Middle frontal gyrus (tissue), 1 donor: ENCODE measurements at regions not wholly inside any gene's neighbourhood (a gene's known extent, or its start where the extent isn't known, plus 50 kb on each side); places are given as distances from the start of the nearest gene placed in this dataset.
"Not testable (repeated sequence)": the region's sequence is repeated elsewhere in the genome, so short reads cannot be mapped to it uniquely, and the experiment has no call there.

Experiments
- DNase-seq: peaks from one replicate; pipeline ENCODE4 v3.0.0-alpha.2; 2015; ENCODE audit warnings: low spot score; ENCODE audit errors: extremely low spot score

DNA sequence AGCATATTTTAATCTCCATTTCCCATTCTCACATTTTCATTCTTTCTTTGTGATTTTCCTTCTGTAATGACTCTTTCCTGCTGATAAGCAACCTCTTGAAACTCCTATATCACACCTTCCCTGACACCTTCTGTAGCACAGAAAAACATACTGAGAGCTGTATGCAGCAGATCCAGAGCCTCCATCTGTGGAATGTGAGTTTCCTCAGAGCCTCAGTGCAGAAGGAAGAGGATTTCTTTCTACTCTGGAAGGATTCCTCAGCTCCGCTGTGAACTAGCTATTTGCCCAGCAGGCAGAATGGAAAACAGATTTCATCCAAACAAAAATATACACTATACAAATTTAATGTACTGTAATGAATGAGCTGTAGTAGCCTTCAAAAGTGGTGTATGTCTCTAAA lies 841.3 kb upstream of the ZWINT start:
- no peak for DNase-seq

DNA sequence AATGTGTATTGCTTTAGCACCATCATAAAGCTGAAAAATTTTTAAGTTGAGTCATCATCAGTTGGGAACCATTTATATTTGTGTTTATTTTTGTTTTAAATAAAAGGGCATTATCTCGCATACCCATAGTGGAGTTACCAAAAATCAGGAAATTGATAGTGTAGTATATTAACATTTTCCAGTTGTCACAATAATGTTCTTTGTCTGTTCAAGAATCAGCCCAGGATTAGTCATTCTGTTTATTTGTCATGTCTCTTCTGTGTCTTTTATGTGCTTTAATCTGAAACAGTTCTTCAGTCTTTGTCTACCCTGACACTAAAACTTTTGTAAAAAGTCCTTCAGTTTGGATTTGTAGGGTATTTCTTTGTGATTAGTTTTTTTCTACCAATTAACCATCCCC lies 827.8 kb upstream of the ZWINT start:
- no peak for DNase-seq

DNA sequence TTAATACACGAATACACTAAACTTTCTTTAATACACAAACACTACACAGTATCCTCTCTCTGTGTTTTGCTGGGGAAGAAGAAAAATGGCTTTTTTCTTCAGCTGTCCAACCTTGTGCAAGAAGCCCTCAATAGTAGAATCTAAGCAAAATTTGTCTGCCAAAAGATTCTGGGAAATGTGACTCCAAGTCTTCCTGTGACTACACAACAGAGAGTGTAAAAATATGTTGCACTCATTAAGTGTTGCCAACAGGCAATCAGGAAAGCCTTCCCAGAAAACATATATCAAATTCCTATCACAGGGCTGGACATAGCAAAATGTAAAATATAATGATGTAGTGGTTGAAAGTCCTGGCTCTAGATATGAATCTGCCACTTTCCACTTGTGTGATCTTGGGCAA lies 825.1 kb upstream of the ZWINT start:
- no peak for DNase-seq

DNA sequence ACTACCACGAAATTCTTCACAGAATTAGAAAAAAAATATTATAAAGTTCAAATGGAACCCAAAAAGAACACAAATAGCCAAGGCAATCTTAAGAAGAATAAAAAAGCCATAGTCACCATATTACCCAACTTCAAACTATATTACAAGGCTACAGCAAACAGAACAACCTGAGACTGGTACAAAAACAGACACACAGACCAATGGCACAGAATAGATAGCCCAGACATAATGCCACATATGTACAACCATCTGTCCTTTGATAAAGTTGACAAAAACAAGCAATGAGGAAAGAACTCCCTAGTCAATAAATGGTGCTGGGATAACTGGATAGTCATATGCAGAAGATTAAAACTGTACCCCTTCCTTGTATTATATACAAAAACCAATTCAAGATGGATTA lies 808.5 kb upstream of the ZWINT start:
- no peak for DNase-seq

DNA sequence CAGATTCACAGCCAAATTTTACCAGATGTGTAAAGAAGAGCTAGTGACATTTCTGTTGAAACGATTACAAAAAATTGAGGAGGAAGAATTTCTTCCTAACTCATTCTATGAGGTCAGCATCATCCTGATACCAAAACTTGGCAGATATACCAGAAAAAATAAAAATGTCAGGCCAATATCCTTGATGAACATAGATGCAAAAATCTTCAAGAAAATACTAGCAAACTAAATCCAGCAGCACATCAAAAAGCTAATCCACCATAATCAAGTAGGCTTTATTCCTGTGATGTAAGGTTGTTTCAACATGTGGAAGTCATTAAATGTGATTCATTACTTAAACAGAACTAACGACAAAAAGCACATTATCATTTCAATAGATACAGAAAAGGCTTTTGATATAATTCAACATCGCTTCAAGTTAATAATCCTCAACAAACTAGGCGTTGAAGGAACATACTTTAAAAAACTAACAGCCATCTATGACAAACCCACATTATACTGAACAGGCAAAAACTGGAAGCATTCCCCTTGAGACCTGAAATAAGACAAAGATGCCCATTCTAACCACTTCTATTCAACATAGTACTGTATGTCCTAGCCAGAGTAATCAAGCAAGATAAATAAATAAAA lies 807.7 kb upstream of the ZWINT start:
- DNase-seq = no peak

DNA sequence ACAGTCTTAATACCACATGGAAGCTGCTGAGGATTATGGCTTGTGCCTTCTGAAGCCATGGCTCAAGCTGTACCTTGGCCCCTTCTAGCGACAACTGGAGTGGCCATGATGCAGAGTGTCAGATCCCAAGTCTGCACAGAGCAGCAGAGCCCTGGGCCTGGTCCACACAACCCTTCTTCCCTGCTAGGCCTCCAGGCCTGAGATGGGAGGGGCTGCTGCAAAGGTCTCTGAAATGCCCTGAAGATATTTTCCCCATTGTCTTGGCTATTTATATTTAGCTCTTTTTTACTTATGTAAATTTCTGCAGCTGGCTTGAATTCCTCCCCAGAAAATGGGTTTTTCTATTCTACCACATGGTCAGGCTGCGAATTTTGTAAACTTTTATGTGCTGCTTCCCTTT lies 804.6 kb upstream of the ZWINT start:
- DNase-seq = no peak

DNA sequence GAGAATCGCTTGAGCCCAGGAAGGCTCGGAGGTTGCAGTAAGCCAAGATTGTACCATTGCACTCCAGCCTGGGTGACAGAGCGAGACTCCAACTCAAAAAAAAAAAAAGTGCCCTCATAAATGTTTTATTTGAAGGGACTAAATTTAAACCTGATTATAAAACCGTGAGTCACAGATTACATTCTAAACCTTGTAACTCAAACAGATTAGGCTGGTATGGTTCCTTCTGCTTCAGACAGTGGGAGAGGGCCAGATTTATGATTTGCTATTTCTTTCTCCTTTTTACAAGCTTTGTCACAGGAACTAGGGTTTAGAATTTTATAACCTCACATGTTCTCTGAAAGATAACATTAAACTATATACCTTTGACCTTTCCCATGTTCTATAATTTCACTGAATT lies 801.2 kb upstream of the ZWINT start:
- DNase-seq = no peak

DNA sequence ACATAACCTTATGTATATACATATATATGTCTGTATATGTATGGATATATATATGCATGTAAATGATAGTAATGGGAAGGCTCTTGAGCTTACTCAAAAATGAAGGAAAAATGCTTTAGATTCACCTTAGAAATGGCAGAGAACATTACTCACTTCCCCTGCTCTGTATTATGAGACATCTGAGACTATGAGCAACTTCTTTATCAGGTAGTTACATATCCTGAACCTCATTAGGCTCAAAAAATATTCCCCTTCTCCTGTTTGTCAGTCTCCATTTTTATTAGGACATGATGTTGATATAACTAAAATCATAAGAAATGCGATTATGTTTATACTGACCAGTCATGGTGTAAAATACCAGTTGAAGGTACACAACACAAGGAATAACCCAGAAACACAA lies 800.1 kb upstream of the ZWINT start:
- no peak for DNase-seq

DNA sequence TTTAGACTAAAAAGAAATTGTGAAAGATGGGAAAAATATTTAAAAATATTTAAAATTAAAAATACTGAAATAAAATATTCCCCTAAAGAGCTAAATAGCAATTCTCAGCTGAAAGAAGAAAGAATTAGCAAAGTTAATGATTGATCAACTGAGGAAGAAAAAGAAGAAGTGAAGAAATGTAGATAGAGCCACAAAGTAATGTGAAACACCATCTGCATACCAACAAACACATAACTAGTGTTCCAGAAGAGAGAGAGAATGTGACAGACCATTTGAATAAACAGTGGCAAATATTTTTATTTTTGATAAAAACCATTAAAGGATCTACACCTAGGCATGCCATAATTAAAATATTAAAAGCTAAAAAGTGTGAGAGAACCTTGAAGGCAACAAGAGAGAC lies 784.5 kb upstream of the ZWINT start:
- no peak for DNase-seq

DNA sequence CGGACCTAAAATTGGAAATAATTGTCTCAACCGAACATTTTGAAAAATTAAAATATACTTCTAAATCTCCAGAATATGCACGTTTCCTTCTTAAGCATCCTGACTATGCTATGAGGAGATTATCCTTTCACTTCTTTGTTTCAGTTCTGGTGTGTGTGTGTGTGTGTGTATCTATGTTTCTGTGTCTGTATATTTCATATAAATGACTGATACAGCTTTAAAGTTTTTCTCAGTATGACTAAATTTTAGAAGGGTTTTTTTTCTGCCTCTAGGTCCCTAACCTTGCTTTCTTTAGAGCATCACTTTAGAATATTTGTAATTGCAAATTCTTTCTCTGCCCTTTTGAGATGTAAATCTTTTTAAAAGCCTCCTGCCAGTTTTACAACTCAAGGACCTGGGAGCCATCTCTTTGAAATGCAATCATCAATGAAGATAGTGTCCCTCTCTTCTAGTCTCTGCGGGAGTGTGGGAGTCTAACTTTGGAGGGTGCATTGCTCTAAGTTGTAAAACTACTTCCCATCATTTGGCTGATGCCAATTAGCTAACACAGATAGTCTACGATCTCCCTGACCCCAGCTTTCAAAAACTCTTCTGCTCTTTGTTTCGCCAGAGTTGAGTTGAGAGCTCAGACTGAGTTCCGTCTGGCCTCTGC lies 782.0 kb upstream of the ZWINT start:
- DNase-seq = no peak

DNA sequence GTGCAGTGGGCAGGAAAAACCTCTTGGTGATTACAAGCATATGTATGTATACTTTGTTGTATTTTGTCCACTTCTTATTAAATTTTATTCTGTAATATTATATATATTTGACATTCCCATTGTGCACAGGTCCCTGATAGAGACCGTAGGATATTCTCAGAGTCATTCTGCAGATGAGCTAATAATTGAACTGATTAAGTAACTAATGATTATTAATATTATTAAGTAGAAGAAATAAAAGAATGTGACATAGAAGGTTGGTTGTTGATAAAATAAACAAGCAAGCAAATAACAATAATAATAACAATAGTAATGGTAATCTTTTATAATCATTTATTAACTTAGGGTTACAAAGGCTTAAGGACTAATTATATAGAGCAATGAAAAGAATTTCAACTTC lies 780.6 kb upstream of the ZWINT start:
- no peak for DNase-seq

DNA sequence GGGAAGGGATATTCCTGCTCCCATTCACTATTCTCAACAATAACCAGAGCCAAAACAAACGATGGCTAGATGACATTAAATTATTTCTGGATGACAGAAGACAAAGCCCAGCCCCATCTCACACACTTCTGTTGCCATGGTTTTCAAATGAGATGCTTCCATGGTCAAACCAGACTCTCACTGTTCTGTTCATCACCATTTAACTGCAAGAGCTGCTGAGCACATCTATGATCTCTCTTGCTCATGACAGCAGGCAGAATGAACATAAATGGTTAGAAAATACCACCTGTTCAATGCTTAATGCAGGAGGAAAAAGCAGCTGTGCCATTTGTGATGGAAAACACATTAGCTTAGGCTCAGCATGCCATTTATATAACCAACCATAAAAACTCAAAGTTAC lies 758.6 kb upstream of the ZWINT start:
- no peak for DNase-seq

DNA sequence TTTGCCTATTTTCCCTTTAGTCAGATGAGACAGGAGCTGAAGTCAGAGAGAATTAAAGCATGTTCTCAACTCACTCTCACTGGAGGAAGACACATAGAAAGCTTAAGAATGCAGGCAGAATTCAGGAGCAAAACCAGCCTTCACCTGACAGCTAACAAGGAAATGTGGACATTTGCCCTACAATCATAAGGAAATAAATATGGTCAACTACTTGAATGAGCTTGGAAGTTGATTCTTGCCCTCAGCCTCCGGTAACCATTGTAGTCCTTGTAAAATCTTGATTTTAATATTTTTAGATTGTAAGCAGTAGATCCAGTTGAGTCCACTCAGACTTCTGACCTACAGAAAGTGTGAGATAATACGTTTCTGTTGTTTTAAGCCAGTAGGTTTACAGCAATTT lies 752.5 kb upstream of the ZWINT start:
- no peak for DNase-seq

DNA sequence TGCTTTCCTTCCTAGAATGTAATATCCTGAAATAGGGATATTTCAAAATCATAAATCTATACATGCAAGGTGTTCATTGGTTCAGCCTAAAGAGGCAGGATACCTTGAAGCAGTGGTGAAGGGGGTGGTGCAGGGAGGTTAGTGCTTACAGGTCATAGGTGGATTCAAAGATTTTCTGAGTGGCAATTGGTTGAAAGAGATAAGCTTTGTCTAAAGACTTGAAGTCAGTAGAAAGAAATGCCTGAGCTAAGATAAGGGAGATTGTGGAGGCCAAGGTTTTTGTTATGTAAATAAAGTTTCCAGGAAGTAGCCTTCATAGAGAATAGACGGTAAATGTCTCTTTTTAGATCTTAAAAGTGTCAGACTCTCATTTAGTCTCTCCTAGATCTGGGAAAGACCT lies 741.2 kb upstream of the ZWINT start:
- no peak for DNase-seq

DNA sequence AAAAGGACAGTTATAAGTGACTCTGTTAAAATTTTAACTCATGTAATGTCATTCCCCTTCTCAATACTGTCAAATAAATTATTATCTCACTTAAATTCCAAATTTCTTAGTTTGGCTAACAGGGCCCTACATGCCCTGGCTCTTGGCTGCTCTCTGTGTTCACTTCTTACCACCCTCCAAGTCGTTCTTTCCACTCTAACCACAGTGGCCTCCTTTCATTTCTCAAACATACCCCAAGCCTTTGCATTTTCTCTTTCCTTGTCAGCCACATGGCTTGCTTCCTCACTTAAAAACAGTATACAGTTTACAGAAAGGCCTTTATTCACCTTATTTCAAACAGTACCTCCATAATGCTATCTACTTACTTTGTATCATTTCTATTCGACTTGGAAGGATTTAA lies 737.1 kb upstream of the ZWINT start:
- no peak for DNase-seq

DNA sequence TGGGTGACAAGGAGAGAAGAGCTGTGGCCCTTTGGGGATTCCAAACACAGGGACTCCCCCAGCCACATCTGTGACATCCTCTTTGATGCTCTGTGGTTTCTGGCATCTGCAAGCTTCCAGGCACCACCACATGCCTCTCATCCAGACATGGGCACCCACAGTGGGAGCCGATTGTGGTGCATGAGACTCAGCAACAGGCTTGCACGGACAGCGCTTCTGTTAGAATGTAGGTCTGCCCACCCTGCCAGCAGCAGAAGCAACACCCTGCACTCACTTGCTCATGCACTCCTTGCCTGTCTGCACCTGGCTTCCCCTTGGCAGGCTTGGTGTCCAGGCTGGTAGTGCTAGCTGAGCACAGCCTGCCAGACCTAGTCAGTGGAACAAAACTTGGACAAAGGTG lies 735.0 kb upstream of the ZWINT start:
- DNase-seq = no peak

DNA sequence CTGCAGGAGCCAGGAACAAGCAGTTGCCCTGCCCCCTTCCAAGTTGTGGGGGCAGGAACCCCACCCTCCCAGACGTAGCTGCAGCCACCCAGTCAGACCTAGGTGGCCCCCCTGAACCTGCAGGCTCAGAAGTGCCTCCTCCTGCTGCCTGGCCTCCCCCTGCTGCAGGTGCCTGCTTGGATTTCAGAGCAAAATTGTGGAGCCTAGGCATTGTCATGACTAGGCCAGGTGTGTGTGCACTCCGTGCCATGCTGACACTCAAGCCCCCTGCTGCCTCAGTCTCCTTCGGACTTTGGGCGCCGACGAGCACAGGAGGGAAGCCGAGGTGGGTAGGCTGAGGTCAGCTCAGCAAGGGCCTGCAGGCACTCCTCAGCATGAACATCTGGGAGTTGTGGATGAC lies 733.9 kb upstream of the ZWINT start:
- no peak for DNase-seq

DNA sequence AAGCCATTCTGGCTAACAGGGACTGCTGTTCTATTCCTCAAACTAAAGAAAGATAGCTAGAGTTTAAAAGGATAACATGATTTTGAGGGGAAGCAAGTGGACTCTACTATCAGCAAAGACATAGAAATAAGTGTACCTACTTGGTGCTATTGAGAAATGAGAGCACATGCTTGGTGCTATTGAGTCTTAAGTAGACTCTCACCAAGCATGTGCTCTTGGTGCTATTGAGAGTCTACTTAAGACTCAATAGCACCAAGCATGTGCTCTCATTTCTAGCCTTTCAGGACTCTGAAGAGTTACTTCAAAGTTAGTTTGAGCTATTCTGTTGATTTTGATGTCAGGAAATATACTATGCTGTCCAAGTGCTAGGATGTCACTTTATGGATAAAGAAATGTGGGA lies 733.0 kb upstream of the ZWINT start:
- no peak for DNase-seq

DNA sequence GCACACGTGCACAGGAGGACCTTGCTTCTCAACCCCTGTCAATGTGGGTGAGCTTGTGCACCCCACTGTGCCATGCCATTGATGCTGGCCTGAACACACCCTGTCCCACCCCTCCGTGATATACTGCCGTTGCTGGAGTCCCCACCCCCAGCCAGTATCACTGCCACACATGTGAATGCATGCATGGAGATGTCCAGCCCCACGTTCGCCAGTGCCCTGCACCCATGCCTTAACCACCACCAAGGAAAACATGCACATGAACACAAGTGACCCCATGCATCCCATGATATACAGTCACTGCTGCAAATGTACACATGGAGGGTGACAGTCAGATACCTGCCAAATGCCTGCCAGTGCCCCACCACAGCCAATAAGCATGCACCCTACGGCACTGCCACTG lies 692.5 kb upstream of the ZWINT start:
- DNase-seq = no peak

DNA sequence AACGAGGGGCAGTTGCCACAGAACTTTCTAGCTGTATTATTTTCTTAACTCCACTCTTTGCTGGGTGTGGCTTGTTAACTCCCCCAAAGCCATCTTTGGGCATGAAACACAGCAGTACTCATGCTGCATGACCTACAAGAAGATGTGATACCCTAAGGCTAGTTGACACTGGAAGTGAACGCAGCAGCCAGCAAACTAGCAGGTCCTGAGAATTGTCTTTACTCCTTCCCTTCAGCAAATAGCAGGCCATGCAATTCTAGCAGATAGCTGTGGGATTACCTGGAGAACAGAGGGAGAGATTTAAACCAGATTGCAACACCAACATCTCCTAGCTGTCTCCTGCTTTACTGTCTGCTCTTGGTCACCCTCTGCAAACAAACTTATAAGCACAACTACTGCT lies 688.0 kb upstream of the ZWINT start:
- DNase-seq = no peak

DNA sequence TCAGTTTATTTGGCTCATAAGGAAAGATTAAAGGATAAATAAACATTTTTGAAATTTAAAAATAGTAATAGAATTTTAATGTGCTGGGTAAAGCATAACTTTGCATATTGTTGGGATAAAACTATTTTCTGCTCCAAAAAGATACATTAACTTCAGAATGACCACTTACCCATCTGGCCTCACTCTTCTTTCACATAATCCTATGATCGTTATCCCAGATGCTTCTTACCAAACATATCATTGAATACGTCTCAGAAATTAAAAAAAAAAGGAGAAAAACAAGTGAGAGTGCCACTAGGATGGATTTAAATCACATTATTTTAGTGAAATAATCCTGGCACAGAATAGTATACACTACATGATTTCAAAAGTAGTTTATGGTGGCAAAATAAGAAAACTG lies 677.5 kb upstream of the ZWINT start:
- no peak for DNase-seq

DNA sequence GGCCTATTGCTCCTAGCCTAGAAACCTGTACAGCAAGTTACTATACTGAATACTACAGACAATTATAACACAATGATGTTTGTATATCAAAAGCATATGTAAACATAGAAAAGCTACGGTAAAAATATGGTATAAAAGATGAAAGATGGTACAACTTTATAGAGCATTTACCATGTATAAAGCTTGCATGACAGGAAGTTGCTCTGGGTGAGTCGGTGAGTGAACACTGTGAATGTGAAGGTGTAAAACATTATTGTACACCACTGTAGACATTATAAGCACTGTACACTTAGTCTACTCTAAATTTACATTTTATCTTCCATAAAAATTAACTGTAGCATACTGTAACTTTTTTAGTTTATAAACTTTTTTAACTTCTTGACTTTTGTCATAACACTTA lies 674.3 kb upstream of the ZWINT start:
- no peak for DNase-seq

DNA sequence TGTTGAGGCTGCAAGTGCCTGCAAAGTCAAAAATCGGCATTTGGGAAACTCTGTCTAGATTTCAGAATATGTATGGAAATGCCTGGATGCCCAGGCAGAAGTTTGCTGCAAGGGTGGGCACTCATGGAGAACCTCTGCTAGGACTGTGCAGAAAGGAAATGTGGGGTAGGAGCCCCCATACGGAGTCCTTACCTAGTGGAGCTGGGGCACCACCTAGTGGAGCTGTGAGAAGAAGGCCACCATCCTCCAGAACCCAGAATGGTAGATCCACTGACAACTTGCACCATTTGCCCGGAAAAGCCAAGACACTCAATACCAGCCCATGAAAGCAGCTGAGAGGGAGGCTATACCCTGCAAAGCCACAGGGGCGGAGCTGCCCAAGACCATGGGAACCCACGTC lies 671.2 kb upstream of the ZWINT start:
- DNase-seq = not testable (repeated sequence)

DNA sequence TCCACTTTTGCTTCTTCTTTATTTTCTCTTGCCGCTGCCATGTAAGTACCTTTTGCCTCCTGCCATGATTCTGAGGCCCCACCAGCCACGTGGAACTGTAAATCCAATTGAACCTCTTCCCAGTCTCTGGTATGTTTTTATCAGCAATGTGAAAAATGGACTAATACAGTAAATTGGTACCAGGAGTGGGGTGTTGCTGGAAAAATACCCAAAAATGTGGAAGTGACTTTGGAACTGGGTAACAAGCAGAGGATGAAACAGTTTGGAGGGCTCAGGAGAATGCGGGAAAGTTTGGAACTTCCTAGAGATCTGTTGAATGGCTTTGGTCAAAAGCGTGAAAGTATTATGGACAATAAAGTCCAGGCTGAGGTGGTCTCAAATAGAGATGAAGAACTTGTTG lies 670.3 kb upstream of the ZWINT start:
- no peak for DNase-seq
